ENCODE measurements at regions not wholly inside any gene's neighbourhood (a gene's known extent, or its start where the extent isn't known, plus 50 kb on each side); places are given as distances from the start of the nearest gene placed in this dataset.

GRCh38 chr14:89674240-89674639 lies 257.2 kb upstream of the FOXN3 start:
- TF ChIP-seq, protein P1, sequence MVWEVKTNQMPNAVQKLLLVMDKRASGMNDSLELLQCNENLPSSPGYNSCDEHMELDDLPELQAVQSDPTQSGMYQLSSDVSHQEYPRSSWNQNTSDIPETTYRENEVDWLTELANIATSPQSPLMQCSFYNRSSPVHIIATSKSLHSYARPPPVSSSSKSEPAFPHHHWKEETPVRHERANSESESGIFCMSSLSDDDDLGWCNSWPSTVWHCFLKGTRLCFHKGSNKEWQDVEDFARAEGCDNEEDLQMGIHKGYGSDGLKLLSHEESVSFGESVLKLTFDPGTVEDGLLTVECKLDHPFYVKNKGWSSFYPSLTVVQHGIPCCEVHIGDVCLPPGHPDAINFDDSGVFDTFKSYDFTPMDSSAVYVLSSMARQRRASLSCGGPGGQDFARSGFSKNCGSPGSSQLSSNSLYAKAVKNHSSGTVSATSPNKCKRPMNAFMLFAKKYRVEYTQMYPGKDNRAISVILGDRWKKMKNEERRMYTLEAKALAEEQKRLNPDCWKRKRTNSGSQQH (CRISPR knock-in tag; IDR thresholded peaks at IDR 0.05) = no peak
- TF ChIP-seq, protein P2, sequence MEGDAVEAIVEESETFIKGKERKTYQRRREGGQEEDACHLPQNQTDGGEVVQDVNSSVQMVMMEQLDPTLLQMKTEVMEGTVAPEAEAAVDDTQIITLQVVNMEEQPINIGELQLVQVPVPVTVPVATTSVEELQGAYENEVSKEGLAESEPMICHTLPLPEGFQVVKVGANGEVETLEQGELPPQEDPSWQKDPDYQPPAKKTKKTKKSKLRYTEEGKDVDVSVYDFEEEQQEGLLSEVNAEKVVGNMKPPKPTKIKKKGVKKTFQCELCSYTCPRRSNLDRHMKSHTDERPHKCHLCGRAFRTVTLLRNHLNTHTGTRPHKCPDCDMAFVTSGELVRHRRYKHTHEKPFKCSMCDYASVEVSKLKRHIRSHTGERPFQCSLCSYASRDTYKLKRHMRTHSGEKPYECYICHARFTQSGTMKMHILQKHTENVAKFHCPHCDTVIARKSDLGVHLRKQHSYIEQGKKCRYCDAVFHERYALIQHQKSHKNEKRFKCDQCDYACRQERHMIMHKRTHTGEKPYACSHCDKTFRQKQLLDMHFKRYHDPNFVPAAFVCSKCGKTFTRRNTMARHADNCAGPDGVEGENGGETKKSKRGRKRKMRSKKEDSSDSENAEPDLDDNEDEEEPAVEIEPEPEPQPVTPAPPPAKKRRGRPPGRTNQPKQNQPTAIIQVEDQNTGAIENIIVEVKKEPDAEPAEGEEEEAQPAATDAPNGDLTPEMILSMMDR (IDR thresholded peaks at IDR 0.05 in 2 of 3, conservative IDR thresholded peaks at IDR 0.05 in 1 of 3; ENCODE audit: insufficient read depth in 2 of 3, low read depth in 1 of 3, low read length in 3 of 3) = no peak
